NCI-H2107 (cell line): ENCODE measurements at regions not wholly inside any gene's neighbourhood (a gene's known extent, or its start where the extent isn't known, plus 50 kb on each side); places are given as distances from the start of the nearest gene placed in this dataset.

Experiments used
- DNase-seq: peaks from one replicate; lab custom pipeline; 2025; lab: John Stamatoyannopoulos, UW

DNA sequence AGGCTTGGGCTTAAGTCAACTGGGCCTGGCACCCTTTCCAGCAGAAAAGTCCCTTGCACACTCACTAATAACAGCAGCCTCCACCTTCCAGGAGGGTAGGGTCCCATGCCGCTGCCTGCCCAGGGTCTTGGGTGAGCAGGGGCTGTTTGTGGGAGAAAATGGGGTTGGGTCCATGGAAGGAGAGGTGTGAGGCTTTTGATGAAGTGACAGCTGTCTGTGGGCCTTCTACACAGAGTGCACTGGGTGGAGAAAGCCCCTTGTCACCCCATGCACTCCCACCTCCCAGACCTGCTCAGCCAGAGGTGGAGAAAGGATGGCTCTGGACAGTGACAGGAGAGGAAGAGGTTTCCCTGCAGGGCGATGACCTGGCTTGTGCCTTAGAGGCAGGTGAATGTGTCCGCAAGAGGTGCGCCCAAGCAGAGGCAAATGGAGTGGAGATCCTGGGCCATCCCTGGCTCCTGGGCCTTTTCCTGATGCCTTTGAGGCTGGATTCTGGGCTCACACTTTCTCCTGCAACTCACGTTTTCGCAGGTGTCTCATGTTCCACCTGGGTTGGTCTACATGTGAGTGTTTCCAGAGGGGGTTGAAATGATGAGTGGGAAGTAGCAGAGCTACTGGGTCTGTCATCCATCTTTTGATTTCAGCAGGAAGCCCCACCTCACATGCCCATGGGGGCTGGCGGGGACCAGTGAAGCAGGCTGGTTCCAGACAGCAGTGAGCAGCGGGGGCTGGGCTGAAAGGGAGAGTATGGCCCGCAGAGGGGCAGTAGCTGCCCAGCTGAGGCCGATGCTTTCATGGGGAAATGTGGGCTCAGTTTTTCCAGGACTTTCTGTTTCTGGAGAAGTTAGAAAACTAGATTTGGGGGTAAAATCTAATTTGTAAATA lies 85.2 kb upstream of the PRR23E start:
- no peak for DNase-seq

GRCh38 chr3:127108796-127109195 lies 84.1 kb upstream of the PRR23E start:
- no peak for DNase-seq

GRCh38 chr3:127110982-127111693 lies 81.8 kb upstream of the PRR23E start:
- DNase-seq = no peak

GRCh38 chr3:127112796-127113570 lies 79.9 kb upstream of the PRR23E start:
- no peak for DNase-seq

DNA sequence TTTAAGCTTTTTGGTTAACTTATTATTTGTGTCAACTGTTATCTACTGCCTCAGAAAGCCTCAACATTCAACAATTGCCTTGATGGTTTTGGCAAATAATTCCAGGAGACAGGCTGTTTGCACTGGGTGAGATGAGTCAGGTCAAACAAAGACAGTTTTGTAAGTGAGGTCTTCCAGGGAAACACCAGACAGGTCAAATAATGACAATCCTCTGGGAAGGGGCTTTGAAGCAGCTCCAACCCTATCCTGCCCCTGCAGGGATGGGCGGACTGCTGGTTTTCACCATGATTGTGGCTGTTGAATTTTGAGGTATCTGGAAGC lies 79.4 kb upstream of the PRR23E start:
- DNase-seq = no peak

- peak; percentile 76 for DNase-seq
Measured at GRCh38 chr3:127114337-127115070, 78.4 kb upstream of the PRR23E start.

GRCh38 chr3:127115691-127116351 lies 77.1 kb upstream of the PRR23E start:
- DNase-seq = no peak

- DNase-seq = no peak
Measured at GRCh38 chr3:127118366-127118765, 74.6 kb upstream of the PRR23E start.

DNA sequence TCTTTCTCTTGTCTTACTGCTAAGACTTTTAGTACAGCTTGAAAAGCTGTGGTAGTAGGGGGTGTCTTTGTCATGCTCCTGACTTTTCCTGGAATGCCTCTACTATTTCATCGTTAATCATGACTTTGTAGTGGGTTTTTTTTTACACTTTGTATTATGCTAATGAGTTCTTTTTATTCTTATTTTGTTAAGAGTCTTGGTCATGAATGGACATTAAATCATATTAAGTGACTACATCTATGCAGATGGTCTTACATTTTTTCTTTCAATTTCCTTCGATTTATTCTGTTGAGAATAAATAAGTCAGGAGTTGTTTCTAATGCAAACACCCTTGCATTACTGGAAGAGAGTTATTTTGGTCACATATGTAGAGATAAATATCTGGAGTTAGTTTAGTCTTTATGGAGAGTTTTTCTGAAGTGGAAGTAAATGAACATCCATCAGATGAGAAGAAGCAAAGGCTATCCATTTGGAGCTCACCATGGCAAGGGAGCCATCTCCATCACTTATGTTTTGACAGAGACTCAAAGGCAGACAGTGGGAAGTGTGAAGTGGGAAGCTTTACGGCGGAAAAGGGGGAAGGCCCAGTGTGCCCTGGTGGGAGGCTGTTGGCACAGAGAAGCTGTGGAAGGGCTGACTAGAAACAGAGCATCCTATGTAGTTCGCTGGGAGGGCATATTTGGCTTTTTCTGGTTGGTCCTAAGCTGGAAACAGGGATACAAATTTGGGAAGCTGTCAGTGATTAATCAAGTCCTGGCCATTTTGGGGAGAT lies 73.1 kb upstream of the PRR23E start:
- no peak for DNase-seq

- no peak for DNase-seq
Measured at GRCh38 chr3:127120851-127121647, 71.9 kb upstream of the PRR23E start.

DNA sequence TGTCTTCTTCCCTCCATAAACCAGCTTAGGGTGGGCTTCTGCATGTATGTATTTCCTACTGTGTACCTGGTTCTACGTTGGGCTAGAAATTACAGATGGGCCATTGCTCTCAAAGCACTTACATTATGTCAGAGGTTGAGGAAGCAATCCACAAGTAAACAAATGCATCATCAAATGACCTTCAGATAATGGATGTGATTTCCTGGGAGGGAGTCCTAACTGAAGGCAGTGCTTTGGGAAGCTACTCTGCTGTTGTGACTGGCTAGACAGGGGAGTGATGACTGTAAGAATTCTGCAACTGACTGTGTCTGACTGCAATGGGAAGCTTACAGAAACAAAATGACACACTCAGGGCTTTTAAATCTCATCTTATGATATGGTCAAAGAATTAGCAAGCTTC lies 71.0 kb upstream of the PRR23E start:
- DNase-seq = no peak

DNA sequence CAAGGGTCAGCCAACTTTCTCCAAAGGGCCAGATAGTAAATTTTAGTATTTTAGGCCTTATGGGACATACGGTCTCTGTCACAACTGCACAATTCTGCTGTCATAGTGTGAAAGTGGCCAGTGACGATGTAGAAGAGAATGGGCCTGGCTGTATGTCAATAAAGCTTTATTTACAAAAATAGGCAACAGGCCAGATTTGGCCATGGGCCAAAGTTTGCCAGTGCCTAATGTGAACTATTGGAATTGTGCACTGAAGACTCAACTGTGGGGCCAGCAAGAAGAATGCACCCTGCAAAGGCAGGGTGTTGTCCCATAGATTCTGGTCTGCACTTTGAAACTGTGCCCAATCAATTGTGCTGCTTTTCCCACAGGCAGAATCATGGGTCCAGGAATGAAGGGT lies 69.4 kb upstream of the PRR23E start:
- DNase-seq = no peak

GRCh38 chr3:127124120-127124519 lies 68.8 kb upstream of the PRR23E start:
- no peak for DNase-seq

DNA sequence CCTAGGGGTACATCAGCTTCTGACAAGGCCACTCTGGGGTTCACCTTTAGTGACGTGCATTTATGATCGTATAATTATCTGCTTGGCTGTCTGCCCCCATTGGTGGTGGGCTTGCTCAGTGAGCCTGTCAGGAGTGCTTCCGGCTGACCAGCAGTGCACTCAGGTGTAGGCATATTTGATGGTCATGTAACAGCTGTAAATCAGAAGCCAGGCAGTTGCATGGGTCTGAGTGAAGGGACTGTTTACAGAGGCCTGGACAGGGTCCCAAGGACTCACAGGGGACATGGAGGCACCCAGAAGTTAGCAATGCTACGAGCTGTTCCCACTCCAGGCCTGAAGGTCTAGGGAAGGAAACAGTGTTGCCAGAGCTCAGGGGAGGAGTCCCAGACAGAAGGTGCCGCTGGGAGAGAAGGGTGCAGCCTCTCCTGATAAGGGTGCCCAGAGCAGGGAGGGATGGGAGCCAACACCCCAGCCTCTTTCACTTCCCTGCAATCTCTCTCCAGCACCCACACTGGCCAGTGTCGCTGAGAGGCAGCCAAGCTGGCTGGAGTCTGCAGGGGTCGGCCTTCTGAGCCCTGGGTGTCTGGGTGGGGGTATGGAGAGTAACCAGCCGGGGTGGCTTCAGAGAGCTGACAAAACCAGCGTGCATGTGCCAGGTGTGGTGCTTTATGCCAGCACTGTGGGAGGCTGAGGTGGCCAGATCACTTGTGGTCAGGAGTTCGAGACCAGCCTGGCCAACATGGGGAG lies 61.3 kb upstream of the PRR23E start:
- DNase-seq = no peak

- DNase-seq = no peak
Measured at GRCh38 chr3:127132876-127133275, 60.1 kb upstream of the PRR23E start.

DNA sequence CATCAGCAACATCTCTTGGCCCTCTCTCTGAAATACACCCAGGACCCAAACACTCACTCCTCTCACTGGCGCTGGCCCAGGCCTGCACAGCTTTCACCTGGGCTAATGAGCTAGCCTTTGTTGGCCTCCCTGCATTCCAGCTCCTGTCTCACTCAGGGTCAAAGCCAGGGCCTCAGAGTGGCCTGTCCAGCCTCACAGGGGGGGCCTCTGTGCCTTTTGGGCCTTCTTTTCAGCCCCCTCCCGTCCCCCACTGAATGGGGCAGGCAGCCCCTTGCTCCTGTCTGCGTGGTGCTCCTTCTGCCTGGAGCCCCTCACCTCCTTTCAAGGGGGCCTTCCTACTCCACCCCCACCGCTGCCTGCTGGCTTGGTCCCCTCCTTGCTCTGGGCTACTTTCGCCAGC lies 59.0 kb upstream of the PRR23E start:
- DNase-seq = no peak

DNA sequence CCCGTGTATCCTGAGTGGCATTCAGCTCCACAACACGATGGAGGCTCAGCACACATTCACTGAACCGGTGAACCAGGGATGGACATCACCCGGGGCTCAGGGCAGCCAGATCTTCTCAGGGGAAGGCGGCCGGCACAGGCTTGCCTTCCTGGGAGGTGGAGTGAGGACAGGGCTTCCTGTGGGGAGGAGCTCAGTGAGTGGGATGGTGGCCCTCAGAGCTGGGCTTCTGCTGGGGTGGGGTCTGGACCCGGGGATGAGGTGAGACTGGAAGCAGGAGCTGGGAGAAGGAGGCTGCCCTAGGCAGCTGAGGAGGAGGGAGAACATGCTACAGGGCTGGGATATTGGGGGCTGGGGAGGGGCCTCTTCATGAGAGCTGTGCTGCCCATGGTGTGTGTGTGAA lies 58.5 kb upstream of the PRR23E start:
- DNase-seq = no peak

- no peak for DNase-seq
Measured at GRCh38 chr3:127134887-127135240, 58.1 kb upstream of the PRR23E start.
